Lower lobe of right lung (tissue), 2 donors: ENCODE measurements at regions not wholly inside any gene's neighbourhood (a gene's known extent, or its start where the extent isn't known, plus 50 kb on each side); places are given as distances from the start of the nearest gene placed in this dataset.

Experiments
- ATAC-seq, 2 donors: fragments of 200-7000 bp; cut with Tn5 transposase; one replicate each; pipeline ENCODE4 v1.9.1; 2020 to 2022; ENCODE audit warnings: mild to moderate bottlenecking in 2 of 2, moderate library complexity in 2 of 2
- DNase-seq: peaks from one replicate; pipeline ENCODE4 v3.0.0-alpha.2; 2020
- H3K27ac ChIP-seq: fragments of 200-600 bp; one replicate; pipeline ENCODE4 v1.8.0; 2022
- H3K27me3 ChIP-seq: fragments of 200-600 bp; one replicate; pipeline ENCODE4 v1.8.0; 2022; ENCODE audit warnings: low read depth
- H3K36me3 ChIP-seq: fragments of 200-600 bp; one replicate; pipeline ENCODE4 v1.8.0; 2022; ENCODE audit warnings: mild to moderate bottlenecking
- H3K4me1 ChIP-seq: fragments of 200-600 bp; one replicate; pipeline ENCODE4 v1.8.0; 2022
- H3K4me3 ChIP-seq: fragments of 200-600 bp; one replicate; pipeline ENCODE4 v1.8.0; 2022; ENCODE audit warnings: mild to moderate bottlenecking
- H3K9me3 ChIP-seq: fragments of 200-600 bp; one replicate; pipeline ENCODE4 v1.8.0; 2022
- CTCF ChIP-seq: fragments of 200-600 bp; IDR thresholded peaks from one replicate; pipeline ENCODE4 v1.8.0; 2022; ENCODE audit warnings: antibody characterized with exemption, mild to moderate bottlenecking
- intact Hi-C: fragments of 100-400 bp; cut with DNase I; formaldehyde crosslinking; loops from one replicate; pipeline ENCODE4 v1.11.0; 2022
- donor health status: DM: no; HTN: yes; CAD: no; lungs with severe emphysema.

- DNase-seq: no peak
- no peaks in the 10 kb centered on the region for H3K4me1 ChIP-seq
- H3K36me3 ChIP-seq: no peaks in the 10 kb centered on the region
- H3K27ac ChIP-seq: no peak overlapping the region
- intact Hi-C loops: no loop called here
- no peak for TF ChIP-seq CTCF
- ATAC-seq: no peak
- no peaks in the 10 kb centered on the region for H3K27me3 ChIP-seq
- peaks cover 10% of the 10 kb centered on the region for H3K9me3 ChIP-seq
- no peak overlapping the region for H3K4me3 ChIP-seq
These were observed 353.7 kb downstream of the FRK start for GRCh38 chr6:115706981-115707380.

GRCh38 chr6:115706324-115706723, 354.4 kb downstream of the FRK start:
- Histone ChIP-seq H3K4me1 (no peaks in the 10 kb centered on the region), H3K27me3 (no peaks in the 10 kb centered on the region), H3K36me3 (no peaks in the 10 kb centered on the region), H3K9me3 (peaks cover 14% of the 10 kb centered on the region), H3K27ac (no peak overlapping the region), H3K4me3 (no peak overlapping the region)
- no peak for TF ChIP-seq CTCF
- no peak for DNase-seq
- no peak for ATAC-seq
- intact Hi-C loops: no loop called here

- ATAC-seq: peak in 1 of 2 donors; percentile 52
- no peak for DNase-seq
- H3K4me3 ChIP-seq: no peak overlapping the region
- no peak overlapping the region for H3K27ac ChIP-seq
- peaks cover 14% of the 10 kb centered on the region for H3K9me3 ChIP-seq
- no peaks in the 10 kb centered on the region for H3K27me3 ChIP-seq
- H3K36me3 ChIP-seq: no peaks in the 10 kb centered on the region
- intact Hi-C loops: no loop called here
- H3K4me1 ChIP-seq: no peaks in the 10 kb centered on the region
- TF ChIP-seq CTCF: no peak
These were observed 356.7 kb downstream of the FRK start for GRCh38 chr6:115704028-115704427.

- Histone ChIP-seq H3K27ac (no peak overlapping the region), H3K4me3 (no peak overlapping the region), H3K36me3 (no peaks in the 10 kb centered on the region), H3K4me1 (no peaks in the 10 kb centered on the region), H3K9me3 (no peaks in the 10 kb centered on the region), H3K27me3 (no peaks in the 10 kb centered on the region)
- ATAC-seq (no peak), DNase-seq (no peak)
- intact Hi-C loops: no loop called here
- no peak for TF ChIP-seq CTCF
These were observed 369.3 kb downstream of the FRK start for GRCh38 chr6:115691433-115691832.

- H3K9me3 ChIP-seq: no peaks in the 10 kb centered on the region
- H3K27me3 ChIP-seq: no peaks in the 10 kb centered on the region
- TF ChIP-seq CTCF: no peak
- intact Hi-C loops: no loop called here
- H3K4me1 ChIP-seq: no peaks in the 10 kb centered on the region
- DNase-seq (no peak), ATAC-seq (no peak)
- no peak overlapping the region for H3K27ac ChIP-seq
- no peak overlapping the region for H3K4me3 ChIP-seq
- H3K36me3 ChIP-seq: no peaks in the 10 kb centered on the region
These were observed 369.8 kb downstream of the FRK start for GRCh38 chr6:115690854-115691253.
